K562 (cell line): ENCODE measurements at regions not wholly inside any gene's neighbourhood (a gene's known extent, or its start where the extent isn't known, plus 50 kb on each side); places are given as distances from the start of the nearest gene placed in this dataset.

Source experiments
- ATAC-seq: fragments of 200-7000 bp; cut with Tn5 transposase; 3 replicates; pipeline ENCODE4 v1.9.1; 2020; ENCODE audit warnings: moderate library complexity
- BruUV-seq: library from RNA; stranded (reverse); fragments of 400-500 nt; replicated peaks from 2 replicates; lab custom pipeline; 2021; lab: Mats Ljungman, UMichigan
- CTCF ChIA-PET: fragments of 300-600 bp; formaldehyde crosslinking; extraction: SDS; loops from one replicate; lab custom pipeline; 2021; ENCODE audit warnings: low intra/inter-chr PET ratio; lab: Yijun Ruan, JAX
- POLR2A ChIA-PET: fragments of 300-600, 350-650 bp; sonication (Branson Sonifier 250); formaldehyde crosslinking; extraction: SDS; loops from one replicate; lab custom pipeline; 2021; ENCODE audit warnings: antibody characterized with exemption, inconsistent platforms; lab: Yijun Ruan, JAX
- DNase-seq, 4 experiments: peaks; one replicate each; pipeline versions ENCODE4 v3.0.0 to v3.0.0-alpha.2; 2011 to 2018; ENCODE audit warnings: low spot score in 3 of 4, mixed read lengths in 3 of 4; ENCODE audit errors: extremely low read depth in 1 of 4
- FAIRE-seq: peaks from 2 replicates; lab custom pipeline; 2011; peaks lifted over from hg19 to GRCh38; lab: Jason Lieb, UNC
- H2AFZ ChIP-seq: 2 replicates; pipeline ENCODE4 v1.6.0; 2011; ENCODE audit warnings: low read depth, low read length, control low read depth, inconsistent platforms
- H3K27ac ChIP-seq: fragments of 200-600 bp; 3 replicates; pipeline ENCODE4 v1.8.0; 2011; ENCODE audit warnings: low read depth, mild to moderate bottlenecking, control low read depth, inconsistent platforms, low read length, moderate library complexity, mixed read lengths; ENCODE audit errors: extremely low read depth
- H3K27me3 ChIP-seq, 2 experiments: fragments of 300-600 bp in 1 of 2; 2 replicates in 1 of 2; 3 replicates in 1 of 2; pipeline versions ENCODE4 v1.6.0 to v1.8.0; 2011; ENCODE audit warnings: inconsistent platforms in 2 of 2, low read length in 2 of 2, mild to moderate bottlenecking in 1 of 2, mixed read lengths in 1 of 2, moderate library complexity in 1 of 2; ENCODE audit not compliant: control insufficient read depth in 2 of 2, insufficient read depth in 2 of 2
- H3K36me3 ChIP-seq: fragments of 300-600 bp; 3 replicates; pipeline ENCODE4 v1.8.0; 2011; ENCODE audit warnings: mild to moderate bottlenecking, low read length, inconsistent platforms; ENCODE audit not compliant: control insufficient read depth, insufficient read depth
- H3K4me1 ChIP-seq, 2 experiments: fragments of 200-600 bp in 1 of 2; replicated peaks in 1 of 2; 2 replicates in 1 of 2; 3 replicates in 1 of 2; pipeline versions ENCODE4 v1.5.1 to v1.8.0; 2011; ENCODE audit warnings: inconsistent platforms in 2 of 2, low read length in 2 of 2, mild to moderate bottlenecking in 1 of 2, mixed read lengths in 1 of 2, moderate library complexity in 1 of 2; ENCODE audit not compliant: control insufficient read depth in 2 of 2, insufficient read depth in 2 of 2
- H3K4me2 ChIP-seq: 2 replicates; pipeline ENCODE4 v1.6.1; 2011; ENCODE audit warnings: low read length, control low read depth, inconsistent platforms, mixed read lengths; ENCODE audit not compliant: insufficient read depth
- H3K4me3 ChIP-seq: fragments of 200-600 bp; sonication (generic), shearing (Covaris generic); 2 replicates; pipeline ENCODE4 v1.5.1; 2016; ENCODE audit warnings: control low read depth, inconsistent platforms
- H3K79me2 ChIP-seq: fragments of 200-600 bp; 3 replicates; pipeline ENCODE4 v1.8.0; 2011; ENCODE audit warnings: low read length, inconsistent platforms; ENCODE audit not compliant: control insufficient read depth, insufficient read depth
- H3K9ac ChIP-seq, 2 experiments: 2 replicates each; pipeline versions ENCODE4 v1.6.0 to v1.6.1; 2011; ENCODE audit warnings: low read depth in 2 of 2, low read length in 2 of 2, control low read depth in 1 of 2, inconsistent platforms in 1 of 2, mild to moderate bottlenecking in 1 of 2, mixed read lengths in 1 of 2; ENCODE audit not compliant: insufficient read depth in 1 of 2
- H3K9me1 ChIP-seq: one replicate; pipeline ENCODE4 v1.6.0; 2011; ENCODE audit warnings: inconsistent platforms, mild to moderate bottlenecking, low read length, moderate library complexity; ENCODE audit not compliant: control insufficient read depth, insufficient read depth
- H3K9me3 ChIP-seq: replicated peaks from 2 replicates; pipeline ENCODE4 v1.5.1; 2011; ENCODE audit warnings: low read depth, low read length, inconsistent platforms; ENCODE audit not compliant: control insufficient read depth, insufficient read depth
- H4K20me1 ChIP-seq: replicated peaks from 2 replicates; pipeline ENCODE4 v1.6.1; 2011; ENCODE audit warnings: low read length, inconsistent platforms, mixed read lengths; ENCODE audit not compliant: control insufficient read depth, insufficient read depth
- CC2D1A ChIP-seq: fragments of 450-650 bp; IDR thresholded peaks from 2 replicates; pipeline ENCODE4 v1.6.1; 2017; ENCODE audit warnings: mild to moderate bottlenecking
- CEBPG ChIP-seq, 3 experiments: fragments of 200-800 bp in 1 of 3; sonication (Bioruptor generic) in 1 of 3; sonication (generic) in 1 of 3; formaldehyde crosslinking in 1 of 3; IDR thresholded peaks in 2 of 3; conservative IDR thresholded peaks in 1 of 3; 2 replicates each; pipeline versions ENCODE4 v1.6.1 to v1.8.0; 2016 to 2022; ENCODE audit warnings: missing compliant biosample characterization in 2 of 3, missing genetic modification characterization in 2 of 3, mild to moderate bottlenecking in 1 of 3, missing genetic modification reagents in 1 of 3
- ETV1 ChIP-seq: fragments of 450-650 bp; conservative IDR thresholded peaks from 2 replicates; pipeline ENCODE4 v1.6.1; 2016; ENCODE audit warnings: missing genetic modification characterization, control low read depth, low read depth, missing compliant biosample characterization
- HOXB6 ChIP-seq: fragments of 250-450 bp; sonication (Bioruptor Pico); IDR thresholded peaks from 2 replicates; pipeline ENCODE4 v1.5.1; 2022; ENCODE audit warnings: mild to moderate bottlenecking, borderline replicate concordance
- JUN ChIP-seq, 2 experiments: sonication (generic) in 1 of 2; formaldehyde crosslinking in 1 of 2; IDR thresholded peaks; 2 replicates each; pipeline versions ENCODE4 v1.6.1 to v1.8.0; 2012 to 2022; ENCODE audit warnings: borderline replicate concordance in 2 of 2, mild to moderate bottlenecking in 2 of 2, improper control_type of control experiment in 1 of 2, low read depth in 1 of 2, low read length in 1 of 2, missing genetic modification reagents in 1 of 2
- MNT ChIP-seq, 2 experiments: fragments of 450-650 bp; conservative IDR thresholded peaks; 2 replicates each; pipeline ENCODE4 v1.6.1; 2017; ENCODE audit warnings: mild to moderate bottlenecking in 2 of 2, moderate library complexity in 2 of 2
- NR4A1 ChIP-seq, 2 experiments: fragments of 250-450 bp in 1 of 2; fragments of 450-650 bp in 1 of 2; sonication (Bioruptor Pico) in 1 of 2; IDR thresholded peaks; 2 replicates each; pipeline versions ENCODE4 v1.4.0 to v1.6.1; 2016 to 2020; ENCODE audit warnings: mild to moderate bottlenecking in 2 of 2, missing compliant biosample characterization in 1 of 2, missing genetic modification characterization in 1 of 2, moderate library complexity in 1 of 2
- POLR2H ChIP-seq: IDR thresholded peaks from 2 replicates; pipeline ENCODE4 v1.6.1; 2016; ENCODE audit warnings: missing genetic modification characterization, low read depth, mild to moderate bottlenecking, control low read depth, missing compliant biosample characterization, moderate library complexity
- PTRF ChIP-seq: fragments of 450-650 bp; IDR thresholded peaks from 2 replicates; pipeline ENCODE4 v1.6.1; 2016; ENCODE audit warnings: mild to moderate bottlenecking, missing genetic modification characterization, missing compliant biosample characterization
- SMAD4 ChIP-seq: fragments of 250-450 bp; sonication (Bioruptor Pico); conservative IDR thresholded peaks from 2 replicates; pipeline ENCODE4 v1.8.0; 2021; ENCODE audit warnings: inconsistent platforms, mild to moderate bottlenecking, moderate library complexity
- U2AF1 ChIP-seq: fragments of 200-400 bp; formaldehyde crosslinking; optimal IDR thresholded peaks from 2 replicates; pipeline ENCODE3; 2017; ENCODE audit warnings: mild to moderate bottlenecking, low read depth, low read length, moderate library complexity
- VEZF1 ChIP-seq: fragments of 200-800 bp; sonication (Bioruptor generic); IDR thresholded peaks from 2 replicates; pipeline ENCODE4 v1.6.1; 2017; ENCODE audit warnings: missing genetic modification characterization, missing compliant biosample characterization
- ZFP36 ChIP-seq: fragments of 150-350 bp; IDR thresholded peaks from 2 replicates; pipeline ENCODE4 v1.6.1; 2018; ENCODE audit warnings: low read length, low read depth; ENCODE audit not compliant: partially characterized antibody
- ZNF436 ChIP-seq: fragments of 250-450, 450-650 bp; sonication (Bioruptor Pico); formaldehyde crosslinking; IDR thresholded peaks from 2 replicates; pipeline ENCODE4 v1.7.0; 2020; ENCODE audit warnings: mild to moderate bottlenecking
- ZNF561 ChIP-seq: fragments of 450-650 bp; formaldehyde crosslinking; conservative IDR thresholded peaks from 2 replicates; pipeline ENCODE4 v1.4.0; 2020; ENCODE audit warnings: mild to moderate bottlenecking, moderate library complexity
- in situ Hi-C: fragments of 300-500 bp; cut with MboI; formaldehyde crosslinking; loops from 4 replicates; pipeline ENCODE4 v1.15.0; 2018; ENCODE audit warnings: inconsistent platforms, mixed read lengths
- intact Hi-C: fragments of 100-400 bp; cut with micrococcal nuclease; formaldehyde crosslinking; loops from 2 replicates; pipeline ENCODE4 v1.14.2; 2022

GRCh38 chr9:115492869-115493268, 374.9 kb upstream of the TNC start:
- in situ Hi-C loops = no loop called here
- no peak for FAIRE-seq

More at GRCh38 chr9:115492869-115493268, 374.9 kb upstream of the TNC start:
- intact Hi-C loops = no loop called here
- Histone ChIP-seq H3K36me3 (no peaks in the 10 kb centered on the region), H3K4me2 (no peak overlapping the region), H2AFZ (no peak overlapping the region), H3K9me3 (no peaks in the 10 kb centered on the region), H3K27me3 (no peaks in the 10 kb centered on the region), H3K9ac (no peak overlapping the region), H3K27ac (no peak overlapping the region), H3K9me1 (no peaks in the 10 kb centered on the region), H4K20me1 (no peaks in the 10 kb centered on the region), H3K4me1 (no peaks in the 10 kb centered on the region), H3K4me3 (no peak overlapping the region)
- no peak for ATAC-seq
- ChIA-PET CTCF (no interaction called here), POLR2A (no interaction called here)
- DNase-seq = no peak
- BruUV-seq = no TSS peak
- TF ChIP-seq POLR2H (no peak), HOXB6 (CRISPR knock-in tag) (no peak), CEBPG (CRISPR knock-in tag; IDR thresholded peaks at IDR 0.05) (no peak), CEBPG (tag; conservative IDR thresholded peaks at IDR 0.05 in 1 of 2, IDR thresholded peaks at IDR 0.05 in 1 of 2) (no peak), SMAD4 (CRISPR knock-in tag) (no peak), MNT (conservative IDR thresholded peaks at IDR 0.05) (no peak), PTRF (tag) (no peak), ETV1 (tag) (no peak), ZNF436 (CRISPR knock-in tag) (no peak), JUN (IDR thresholded peaks at IDR 0.05; ENCODE audit: borderline replicate concordance, low read depth, low read length) (no peak), JUN (CRISPR knock-in tag; IDR thresholded peaks at IDR 0.05; ENCODE audit: borderline replicate concordance) (no peak), ZFP36 (no peak), NR4A1 (CRISPR knock-in tag; IDR thresholded peaks at IDR 0.05) (no peak), NR4A1 (tag; IDR thresholded peaks at IDR 0.05) (no peak), VEZF1 (no peak), U2AF1 (no peak), ZNF561 (CRISPR knock-in tag) (no peak), CC2D1A (no peak)
- TF ChIP-seq, all 486 proteins: peak for 0
- H3K79me2 ChIP-seq = no peaks in the 10 kb centered on the region
